GM18519 (cell line): ENCODE measurements at regions not wholly inside any gene's neighbourhood (a gene's known extent, or its start where the extent isn't known, plus 50 kb on each side); places are given as distances from the start of the nearest gene placed in this dataset.
"Not testable (repeated sequence)": the region's sequence is repeated elsewhere in the genome, so short reads cannot be mapped to it uniquely, and the experiment has no call there.

ENCODE experiments used
- ATAC-seq: cut with Tn5 transposase; IDR thresholded peaks from one replicate; pipeline ENCODE4 v1.9.1; 2021; ENCODE audit warnings: mild to moderate bottlenecking, moderate library complexity; ENCODE audit not compliant: unreplicated experiment, low FRiP score

- not testable (repeated sequence) for ATAC-seq
These were observed 250.7 kb downstream of the TP53TG3F start for GRCh38 chr16:33709856-33710695.

GRCh38 chr16:33710696-33711087 lies 251.3 kb downstream of the TP53TG3F start:
- not testable (repeated sequence) for ATAC-seq

GRCh38 chr16:33711616-33712015 lies 252.2 kb downstream of the TP53TG3F start:
- ATAC-seq, result not testable (repeated sequence)

- ATAC-seq, result not testable (repeated sequence)
These were observed 252.9 kb downstream of the TP53TG3F start for GRCh38 chr16:33712308-33712707.

- ATAC-seq, result not testable (repeated sequence)
These were observed 253.7 kb downstream of the TP53TG3F start for GRCh38 chr16:33712851-33713709.

GRCh38 chr16:33713710-33714538 lies 254.5 kb downstream of the TP53TG3F start:
- not testable (repeated sequence) for ATAC-seq

GRCh38 chr16:33731167-33731566 lies 271.8 kb downstream of the TP53TG3F start:
- ATAC-seq, result not testable (repeated sequence)

GRCh38 chr16:33734650-33735049 lies 275.2 kb downstream of the TP53TG3F start:
- ATAC-seq, result not testable (repeated sequence)

- not testable (repeated sequence) for ATAC-seq
These were observed 307.7 kb downstream of the TP53TG3F start for GRCh38 chr16:33766869-33767765.

- ATAC-seq, result not testable (repeated sequence)
These were observed 309.3 kb downstream of the TP53TG3F start for GRCh38 chr16:33768710-33769109.

GRCh38 chr16:33769180-33769846 lies 309.9 kb downstream of the TP53TG3F start:
- not testable (repeated sequence) for ATAC-seq

GRCh38 chr16:33770478-33770877 lies 311.1 kb downstream of the TP53TG3F start:
- ATAC-seq, result not testable (repeated sequence)

- not testable (repeated sequence) for ATAC-seq
These were observed 311.8 kb downstream of the TP53TG3F start for GRCh38 chr16:33771211-33771610.

- ATAC-seq, result not testable (repeated sequence)
These were observed 314.6 kb downstream of the TP53TG3F start for GRCh38 chr16:33773966-33774365.

- ATAC-seq, result not testable (repeated sequence)
These were observed 315.3 kb downstream of the TP53TG3F start for GRCh38 chr16:33774724-33775123.

- ATAC-seq, result not testable (repeated sequence)
These were observed 357.0 kb downstream of the TP53TG3F start for GRCh38 chr16:33816328-33816944.

- ATAC-seq, result not testable (repeated sequence)
These were observed 365.3 kb downstream of the TP53TG3F start for GRCh38 chr16:33824736-33825135.

- not testable (repeated sequence) for ATAC-seq
These were observed 368.1 kb downstream of the TP53TG3F start for GRCh38 chr16:33827522-33827921.
